ENCODE measurements at regions not wholly inside any gene's neighbourhood (a gene's known extent, or its start where the extent isn't known, plus 50 kb on each side); places are given as distances from the start of the nearest gene placed in this dataset.

DNA sequence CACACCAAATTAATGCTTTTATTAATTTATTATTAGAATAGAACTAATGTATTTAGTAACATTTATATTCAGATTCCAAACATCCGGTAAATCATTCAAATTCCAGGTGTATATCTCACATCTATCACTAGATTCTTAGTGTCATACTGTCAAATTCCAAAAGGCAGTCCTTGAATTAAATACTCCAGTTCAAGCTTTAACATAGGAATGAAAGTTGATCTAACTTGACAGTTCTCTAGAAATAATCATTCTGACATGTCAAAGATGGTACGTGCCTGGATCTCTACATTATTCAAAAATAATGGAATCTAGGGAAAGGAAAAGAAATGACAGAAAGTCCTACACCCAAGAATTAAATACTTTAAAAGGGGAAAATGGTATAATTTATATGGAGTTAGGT is 1161.5 kb downstream of the PCDH9 start:
- no peak for DNase-seq

DNA sequence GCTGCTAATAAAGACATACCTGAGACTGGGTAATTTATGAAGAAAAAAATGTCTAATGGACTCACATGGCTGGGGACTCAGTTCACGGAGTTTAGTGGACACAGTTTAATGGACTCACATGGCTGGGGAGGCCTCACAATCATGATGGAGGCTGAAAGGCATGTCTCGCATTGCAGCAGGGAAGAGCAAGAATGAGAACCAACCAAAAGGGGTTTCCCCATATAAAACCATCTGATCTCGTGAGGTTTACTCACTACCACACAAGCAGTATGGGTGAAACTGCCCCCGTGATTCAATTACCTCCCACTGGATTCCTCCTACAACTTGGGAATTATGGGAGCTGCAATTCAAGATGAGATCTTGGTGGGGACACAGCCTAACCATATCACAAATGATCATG is 1181.2 kb downstream of the PCDH9 start:
- no peak for DNase-seq

DNA sequence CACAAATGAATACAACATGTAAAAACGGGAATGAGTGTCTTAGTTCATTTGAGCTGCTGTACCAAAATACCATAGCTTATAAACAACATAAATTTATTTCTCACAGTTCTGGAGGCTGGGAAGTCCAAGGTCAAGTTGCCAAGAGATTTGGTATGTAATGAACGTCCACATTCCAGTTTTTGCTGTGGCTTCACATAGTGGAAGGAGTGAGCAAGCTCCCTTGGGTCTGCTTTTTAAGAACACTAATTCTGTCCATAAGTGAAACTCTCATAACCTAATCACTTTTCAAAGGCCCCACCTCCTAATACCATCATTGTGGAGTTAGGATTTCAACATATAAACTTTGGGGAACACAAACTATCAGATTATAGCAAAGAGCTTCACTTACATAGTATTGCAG is 1189.6 kb downstream of the PCDH9 start:
- no peak for DNase-seq

DNA sequence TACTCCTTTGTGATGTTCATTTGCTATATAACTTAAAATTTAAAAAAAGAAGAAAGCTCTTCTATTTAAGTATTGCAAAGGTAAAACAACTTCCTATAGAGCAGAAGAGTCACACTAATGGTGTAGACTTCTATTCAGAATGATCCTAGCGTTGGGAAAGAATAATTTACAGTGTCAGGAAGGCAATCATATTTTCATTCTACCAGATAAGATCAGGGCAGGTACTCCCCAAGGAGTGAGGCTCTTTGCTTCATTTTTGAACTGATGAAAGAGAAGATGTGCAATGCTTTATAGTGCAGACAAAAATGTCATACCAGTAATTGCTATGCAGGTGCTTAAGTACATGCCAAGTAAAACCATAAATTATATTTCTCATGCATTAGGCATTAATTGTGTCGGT is 1193.0 kb downstream of the PCDH9 start:
- peak in 1 of 2 experiments; percentile 3 for DNase-seq

DNA sequence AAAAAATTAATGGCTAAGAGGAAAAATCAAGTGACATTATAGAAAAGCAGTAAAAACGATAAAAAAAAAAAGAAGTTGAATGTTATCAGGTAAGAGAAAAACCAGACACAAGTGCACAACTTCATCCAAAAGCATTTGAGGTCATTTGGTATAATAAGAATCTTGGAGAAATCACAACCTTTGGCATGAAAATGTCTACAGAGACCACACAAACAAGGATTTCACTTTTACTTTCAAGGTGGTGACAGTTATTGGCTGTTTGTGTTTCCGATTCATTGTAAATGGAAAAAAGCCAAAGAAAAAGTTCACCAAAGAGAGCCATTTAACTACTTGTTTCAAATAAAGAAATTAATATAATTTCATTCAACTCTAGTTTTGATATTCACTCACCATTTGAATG is 1193.5 kb downstream of the PCDH9 start:
- DNase-seq, result no peak

DNA sequence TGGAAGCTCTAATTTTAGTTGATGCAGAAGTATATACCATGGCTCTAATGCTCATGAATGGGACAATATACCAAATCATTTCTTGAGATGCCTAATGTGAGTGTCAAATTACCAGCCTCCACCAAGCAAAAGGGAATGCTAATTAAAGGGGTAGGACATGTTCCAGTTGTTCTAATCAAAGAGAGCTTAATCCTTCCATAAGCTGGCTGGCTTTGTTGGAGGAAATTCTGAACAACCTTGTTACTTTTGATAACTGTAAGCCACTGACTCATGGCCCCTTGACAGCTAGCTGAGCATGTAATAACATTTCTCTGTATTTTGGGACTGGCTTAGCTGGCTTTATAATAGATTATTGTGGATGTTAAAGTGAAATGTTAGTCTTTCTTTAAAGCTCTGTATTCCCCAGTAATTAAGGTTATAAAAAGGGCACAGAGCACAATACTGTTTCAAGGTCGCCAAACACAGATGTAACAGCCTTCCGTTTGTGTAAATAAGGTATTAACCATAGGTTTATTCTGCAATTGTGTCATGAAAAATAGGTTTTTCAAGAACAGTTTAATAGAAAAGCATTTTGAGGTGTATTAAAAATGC is 1194.0 kb downstream of the PCDH9 start:
- peak; percentile 27 to 61 for DNase-seq

DNA sequence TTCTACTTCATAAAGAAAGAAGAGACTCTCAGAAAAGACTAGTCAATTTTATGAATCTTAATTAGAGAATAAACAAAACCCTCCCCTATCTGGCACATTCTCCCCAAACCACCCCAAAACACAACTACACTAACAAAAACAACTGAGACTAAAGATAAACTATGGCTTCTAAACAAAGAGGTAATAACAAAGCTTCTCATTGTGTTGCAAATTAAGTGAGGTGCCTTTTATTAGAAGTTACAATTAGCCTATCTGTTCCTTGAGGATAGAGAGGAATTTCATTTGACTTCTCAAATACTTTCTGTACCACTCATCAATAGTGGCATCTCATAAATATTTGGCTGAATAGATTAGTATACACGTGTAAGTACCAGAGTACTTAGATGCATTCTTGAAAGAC is 1196.2 kb downstream of the PCDH9 start:
- no peak for DNase-seq

DNA sequence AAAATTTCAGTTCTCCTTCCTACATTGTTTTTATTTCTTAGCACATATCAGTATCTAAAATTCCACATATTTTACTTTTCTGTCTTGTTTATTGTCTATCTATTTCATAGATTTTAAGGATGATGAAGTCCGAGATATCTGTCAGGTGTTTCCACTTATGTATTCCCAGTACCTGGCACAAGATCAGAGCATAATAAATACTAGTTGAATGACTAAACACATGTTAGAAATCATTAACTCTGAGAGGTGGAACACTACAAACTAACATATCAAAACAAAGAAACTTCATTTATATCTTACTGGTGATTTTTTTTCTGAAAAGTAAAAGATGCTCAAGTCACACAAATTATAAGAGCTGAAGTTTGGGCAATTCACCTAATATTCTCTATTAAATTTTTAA is 1208.3 kb downstream of the PCDH9 start:
- no peak for DNase-seq

DNA sequence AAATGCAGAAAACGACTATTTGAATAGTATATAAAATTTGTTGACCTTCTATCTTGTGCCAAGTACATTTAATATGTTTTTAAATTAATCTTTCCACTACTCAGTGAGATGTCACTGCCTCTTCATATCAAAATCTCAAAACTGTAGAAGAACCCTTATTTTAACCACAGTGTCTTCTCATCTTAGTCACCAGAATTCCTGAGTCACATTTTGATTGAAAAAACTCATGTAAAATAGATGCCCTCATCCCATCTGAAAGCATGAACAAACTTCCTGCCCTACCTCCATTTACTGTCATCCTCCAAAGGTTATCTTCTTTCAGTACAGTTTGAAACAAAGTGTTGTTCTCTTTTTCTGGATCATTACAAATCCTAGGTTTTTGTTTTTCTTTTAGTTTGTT is 1215.4 kb downstream of the PCDH9 start:
- DNase-seq, result no peak

DNA sequence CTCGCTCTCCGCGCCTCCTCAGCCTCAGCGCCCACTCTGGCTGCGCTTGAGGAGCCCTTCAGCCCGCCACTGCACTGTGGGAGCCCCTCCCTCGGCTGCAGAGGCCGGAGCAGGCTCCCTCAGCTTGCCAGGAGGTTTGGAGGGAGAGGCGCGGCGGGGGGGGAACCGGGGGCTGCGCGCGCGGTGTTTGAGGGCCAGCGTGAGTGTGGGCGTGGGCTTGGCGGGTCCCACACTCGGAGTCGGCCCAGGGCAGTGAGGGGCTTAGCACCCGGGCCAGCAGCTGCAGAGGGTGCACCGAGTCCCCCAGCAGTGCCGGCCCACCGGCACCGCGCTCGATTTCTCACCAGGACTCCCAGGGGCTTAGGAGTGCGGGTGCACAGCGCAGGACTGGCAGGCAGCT is 1220.9 kb downstream of the PCDH9 start:
- DNase-seq, result no peak

DNA sequence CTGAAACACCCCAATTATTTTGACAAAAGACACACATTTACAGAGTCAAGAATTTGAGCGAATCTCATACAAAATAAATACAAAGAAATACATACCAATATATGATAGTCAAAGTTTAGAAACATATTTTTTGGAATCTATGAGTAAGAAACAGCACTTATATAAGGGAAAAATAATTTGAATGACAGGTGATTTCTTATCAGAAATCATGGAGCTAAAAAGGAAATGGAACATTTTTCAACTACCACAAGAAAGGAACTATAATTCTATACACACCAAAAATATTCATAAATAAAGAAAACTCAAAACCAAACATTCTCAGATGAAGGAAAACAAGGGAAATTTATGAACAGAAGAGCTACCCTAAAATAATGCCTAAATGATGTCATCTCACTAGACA is 1226.6 kb downstream of the PCDH9 start:
- DNase-seq, result no peak

DNA sequence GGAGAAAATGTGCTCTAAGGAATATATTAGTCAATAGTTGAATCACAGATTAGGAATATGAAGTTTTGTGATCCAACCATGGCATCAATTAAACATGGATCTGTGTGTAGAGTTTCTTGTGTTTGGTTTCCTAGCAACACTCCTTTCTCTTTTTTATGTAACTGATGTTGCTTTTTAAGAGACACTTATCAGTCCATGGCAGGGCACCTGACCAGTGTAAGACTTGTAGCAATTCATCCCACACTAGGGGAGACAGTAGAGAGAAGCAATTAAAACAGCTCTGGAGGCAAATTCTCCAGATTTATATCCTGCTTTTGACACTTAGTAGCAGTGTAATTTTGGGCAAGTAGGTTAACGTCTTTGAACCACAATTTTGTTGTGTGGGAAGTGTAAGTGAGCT is 1229.0 kb downstream of the PCDH9 start:
- DNase-seq, result no peak

DNA sequence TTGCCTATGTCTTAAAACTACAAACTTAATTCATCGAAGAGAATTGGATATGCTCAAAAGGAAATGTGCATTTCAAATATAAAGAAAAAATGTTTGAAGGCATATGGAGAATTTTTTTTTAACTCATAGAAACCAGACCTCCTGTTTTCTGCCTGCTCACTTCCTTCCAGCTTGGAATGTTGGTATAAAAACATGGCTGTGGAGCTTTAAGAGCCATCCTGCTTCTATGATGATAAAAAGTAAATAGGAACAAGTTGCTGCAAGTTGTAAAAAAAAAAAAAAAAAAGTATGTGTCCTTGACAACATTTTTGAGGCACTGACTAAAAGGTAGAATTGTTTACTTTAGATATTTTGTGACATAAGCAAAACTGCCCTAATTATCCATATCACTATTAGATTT is 1230.7 kb downstream of the PCDH9 start:
- no peak for DNase-seq

DNA sequence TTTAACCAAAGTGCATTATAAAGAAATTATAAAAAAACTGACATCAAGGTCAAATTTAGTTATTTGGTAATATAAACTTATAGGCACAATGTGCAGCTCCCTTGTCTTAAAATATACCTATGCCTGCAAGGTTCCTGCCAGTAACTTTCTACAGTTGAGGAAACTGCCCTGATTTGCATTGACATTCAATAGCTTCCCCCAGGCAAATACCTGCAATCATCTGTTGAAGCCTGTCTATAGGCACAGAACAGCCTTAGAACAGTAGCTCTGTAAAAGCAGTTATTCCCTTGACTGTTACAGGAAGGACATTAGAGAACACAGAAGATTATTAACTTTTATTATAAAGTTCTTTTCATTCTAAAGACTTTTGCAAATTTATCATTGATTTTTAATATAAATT is 1239.5 kb downstream of the PCDH9 start:
- DNase-seq, result no peak

DNA sequence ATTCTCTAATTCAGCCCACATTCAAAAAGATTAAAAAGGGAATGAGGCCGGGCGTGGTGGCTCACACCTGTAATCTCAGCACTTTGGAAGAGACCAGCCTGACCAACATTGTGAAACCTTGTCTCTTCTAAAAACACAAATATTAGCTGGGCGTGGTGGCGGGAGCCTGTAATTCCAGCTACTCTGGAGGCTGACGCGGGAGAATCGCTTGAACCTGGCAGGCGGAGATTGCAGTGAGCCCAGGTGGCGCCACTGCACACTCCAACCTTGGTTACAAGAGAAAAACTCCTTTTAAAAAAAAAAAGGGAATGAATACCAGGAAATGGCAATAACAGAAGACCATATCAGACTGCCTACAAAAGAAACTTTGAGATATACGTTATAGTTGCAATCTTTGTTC is 1244.5 kb downstream of the PCDH9 start:
- no peak for DNase-seq

DNA sequence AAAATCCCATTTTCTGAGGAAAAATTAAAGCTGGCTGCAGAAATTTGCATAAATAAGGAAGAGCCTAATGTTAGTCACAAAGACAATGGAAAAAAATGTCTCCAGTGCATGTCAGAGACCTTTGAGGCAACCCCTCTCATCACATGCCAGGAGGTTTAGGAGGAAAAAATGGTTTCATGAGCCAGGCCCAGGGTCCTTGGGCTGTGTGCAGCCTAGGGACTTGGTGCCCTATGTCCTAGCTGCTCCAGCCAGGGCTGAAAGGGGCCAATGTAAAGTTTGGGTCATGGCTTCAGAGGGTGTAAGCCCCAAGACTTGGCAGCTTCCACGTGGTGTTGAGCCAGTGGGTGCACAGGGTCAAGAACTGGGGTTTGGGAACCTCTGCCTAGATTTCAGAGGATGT is 1252.6 kb downstream of the PCDH9 start:
- no peak for DNase-seq

DNA sequence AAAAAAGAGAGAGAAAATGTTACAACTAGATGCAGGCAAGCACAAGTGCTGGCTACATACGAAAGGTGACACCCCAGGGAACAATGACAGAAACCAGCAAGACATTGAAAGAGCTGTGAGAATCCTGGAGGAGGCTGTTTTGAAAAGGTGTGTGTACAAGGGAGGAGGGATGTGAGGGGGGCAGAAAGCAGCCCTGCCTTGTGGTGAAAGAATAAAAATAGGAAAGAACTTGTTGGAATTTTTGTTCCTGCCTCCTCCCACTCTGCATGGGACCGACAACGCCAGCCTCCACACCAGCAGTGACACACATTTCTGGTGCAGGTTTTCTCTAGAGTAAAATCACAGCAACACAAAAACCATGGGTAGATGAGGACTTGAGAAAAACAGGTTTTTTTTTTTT is 1258.6 kb downstream of the PCDH9 start:
- DNase-seq, result no peak

DNA sequence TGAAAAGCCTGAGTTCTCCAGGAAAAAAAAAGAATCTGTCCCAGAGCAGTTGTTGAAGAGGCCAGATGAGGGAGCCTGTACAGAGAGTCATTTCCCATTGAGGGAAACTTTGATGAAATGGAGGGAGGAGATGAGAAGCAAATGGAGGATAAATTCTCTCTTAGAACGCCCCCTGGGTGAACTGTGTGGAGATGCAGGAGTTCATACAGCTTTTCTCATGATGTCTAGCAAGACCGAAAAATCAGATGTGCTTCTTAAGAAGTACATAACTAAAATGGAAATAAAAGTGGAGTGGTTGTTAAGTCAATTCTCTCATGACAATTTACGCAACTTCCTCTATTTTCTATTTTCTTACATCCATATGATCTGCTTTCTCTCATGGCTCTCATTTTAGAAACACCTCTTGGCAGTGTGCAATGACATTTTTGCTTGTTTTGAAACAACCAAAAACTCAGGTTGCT is 1263.1 kb downstream of the PCDH9 start:
- no peak for DNase-seq

DNA sequence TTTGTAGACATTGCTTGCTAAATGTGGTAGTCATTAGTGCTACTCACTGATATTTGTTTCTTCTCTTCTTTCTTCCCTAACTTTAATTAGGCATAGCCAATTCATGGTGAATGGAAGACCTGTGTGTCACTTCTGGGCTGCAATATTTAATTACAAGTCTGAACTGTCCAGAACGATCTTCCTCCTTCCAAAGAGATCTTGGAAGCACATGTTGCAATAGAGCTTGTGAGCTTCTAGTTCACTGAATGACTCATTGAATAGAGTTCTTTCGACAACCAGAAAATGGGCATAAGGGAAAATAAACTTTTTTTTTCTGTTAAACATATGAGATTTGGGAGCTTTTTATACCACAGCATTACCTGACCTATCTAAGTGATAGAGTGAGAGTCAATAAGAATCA is 1264.6 kb downstream of the PCDH9 start:
- no peak for DNase-seq

DNA sequence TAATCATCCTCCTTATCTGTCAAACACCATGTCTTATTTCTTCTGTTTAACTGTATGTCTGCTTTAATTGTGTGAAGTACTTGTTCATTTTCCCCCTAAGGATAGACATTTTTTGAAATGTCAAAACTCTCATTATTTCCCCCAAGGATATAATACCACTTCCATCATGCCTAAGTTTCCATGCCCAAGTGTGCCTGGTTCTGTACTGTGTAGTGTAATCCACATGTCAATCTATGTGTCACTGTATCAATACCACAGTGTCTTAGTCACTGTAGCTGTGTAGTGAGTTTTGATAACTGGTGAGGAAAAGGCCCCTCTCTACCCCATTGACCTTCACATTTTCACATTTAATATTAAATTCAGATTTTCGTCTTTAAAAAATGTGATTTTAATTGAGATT is 1265.5 kb downstream of the PCDH9 start:
- no peak for DNase-seq

DNA sequence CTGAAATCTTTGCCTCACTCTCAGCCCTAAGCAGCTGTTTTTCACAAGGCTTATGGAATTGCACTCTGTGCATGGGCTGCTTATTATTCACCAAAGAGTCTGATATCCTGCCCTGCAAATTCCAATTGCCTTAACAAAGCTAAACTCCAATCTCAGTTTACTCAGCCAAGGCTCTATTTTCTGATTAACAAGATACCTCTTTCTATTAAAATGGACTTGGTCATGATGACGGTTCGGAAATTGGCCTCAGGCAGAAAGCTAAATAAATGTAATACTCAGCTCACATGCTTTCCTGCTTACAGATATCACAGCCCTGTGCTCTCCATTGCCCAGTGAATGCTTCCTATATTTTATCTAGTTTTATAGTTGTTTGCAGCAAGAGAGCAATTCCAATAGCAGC is 1270.8 kb downstream of the PCDH9 start:
- no peak for DNase-seq

DNA sequence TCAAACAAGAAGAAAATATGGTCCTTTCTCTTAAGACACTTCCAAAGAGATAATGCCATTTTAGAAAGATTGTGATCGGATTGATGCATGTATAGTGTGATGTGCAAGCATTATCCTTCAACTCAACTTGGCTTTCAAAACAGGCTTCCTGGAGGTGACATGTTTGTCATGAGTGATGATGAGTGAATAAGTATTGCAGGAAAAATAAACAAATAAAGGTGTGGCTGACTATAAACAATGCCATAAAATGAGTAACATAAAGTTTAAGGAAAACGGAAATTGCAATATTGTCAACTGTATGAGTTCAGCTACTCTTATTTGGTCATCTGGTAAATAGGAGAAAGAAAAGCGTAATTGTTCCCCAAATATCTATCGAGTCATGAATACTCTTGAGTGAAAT is 1283.7 kb downstream of the PCDH9 start:
- peak in 1 of 2 experiments; percentile 22 for DNase-seq

DNA sequence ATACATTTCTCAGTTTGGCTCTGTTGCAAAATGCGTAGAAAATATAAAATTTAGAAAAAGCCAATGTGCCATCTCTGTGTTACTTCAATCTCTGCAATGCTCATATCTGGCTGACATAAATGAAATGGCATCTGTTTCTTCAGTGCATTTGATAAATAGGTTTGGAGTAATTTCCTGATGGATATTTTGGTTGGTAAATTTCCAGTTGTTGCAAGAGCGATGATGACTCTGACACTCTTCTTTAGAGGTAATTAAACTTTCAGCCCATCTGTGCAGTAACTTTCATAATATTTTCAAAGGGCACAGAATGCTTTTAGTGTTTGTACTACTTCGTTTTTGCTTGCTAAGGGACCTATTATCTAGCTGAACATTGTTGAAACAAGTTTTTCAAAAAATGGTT is 1286.4 kb downstream of the PCDH9 start:
- DNase-seq, result no peak

DNA sequence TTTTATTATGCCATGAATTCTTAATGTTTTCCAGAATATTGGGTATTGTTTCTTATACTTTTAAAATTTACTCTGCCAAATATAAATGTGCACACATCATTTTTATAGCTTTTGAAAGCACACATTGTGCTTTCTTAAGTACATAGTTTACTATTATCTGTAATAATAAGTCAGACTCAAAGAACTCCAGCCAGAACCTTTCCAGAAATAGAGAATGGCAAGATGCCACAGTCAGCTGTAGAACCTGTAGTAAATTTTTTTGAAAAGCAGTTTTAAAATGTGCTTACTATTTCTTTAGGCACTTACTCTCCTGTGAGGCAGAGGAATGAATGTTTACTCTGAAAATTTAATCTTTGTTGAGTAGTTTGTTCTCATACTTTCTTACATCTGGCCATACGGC is 1287.1 kb downstream of the PCDH9 start:
- no peak for DNase-seq

DNA sequence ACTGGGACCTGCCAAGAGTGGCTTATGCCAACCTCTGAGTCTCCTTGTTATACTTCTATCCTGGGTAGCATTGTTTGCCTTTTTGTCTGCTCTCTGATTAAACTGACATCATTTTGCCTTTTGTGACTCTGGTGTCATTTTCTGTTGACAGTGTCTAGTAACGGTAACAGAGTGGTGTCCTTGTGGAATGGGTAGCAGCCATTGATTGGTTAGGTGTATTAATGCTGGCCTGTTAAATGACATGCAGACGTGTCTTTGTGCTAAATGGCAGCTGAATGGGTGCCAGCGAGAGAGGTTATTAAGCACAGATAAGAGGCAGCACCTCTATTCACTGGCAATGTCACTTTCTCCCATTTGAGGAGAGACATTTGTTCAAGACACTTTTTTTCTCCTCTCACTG is 1289.4 kb downstream of the PCDH9 start:
- DNase-seq, result peak; percentile 74 to 82

DNA sequence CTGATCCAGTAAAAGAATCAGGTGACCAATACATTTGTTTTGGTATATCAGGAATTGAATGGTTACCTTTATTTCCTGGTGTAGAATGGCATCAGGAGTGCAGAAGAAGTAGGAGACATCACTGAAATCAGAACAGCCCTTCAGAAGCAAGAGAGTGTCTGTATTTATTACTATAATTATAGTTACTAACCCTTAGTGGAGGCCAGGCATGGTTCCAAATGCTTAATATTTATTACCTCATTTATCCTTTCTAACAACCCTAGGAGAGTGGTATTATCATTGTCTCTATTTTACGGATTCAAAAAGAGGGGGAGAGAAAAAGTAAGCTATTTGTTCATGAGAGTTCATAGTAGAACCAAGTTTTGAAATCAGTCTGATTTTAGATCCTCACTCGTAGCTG is 1292.9 kb downstream of the PCDH9 start:
- no peak for DNase-seq

All from NCI-H1930 (cell line).